GM21619 (cell line): ENCODE measurements at regions not wholly inside any gene's neighbourhood (a gene's known extent, or its start where the extent isn't known, plus 50 kb on each side); places are given as distances from the start of the nearest gene placed in this dataset.

Source experiments
- ATAC-seq: cut with Tn5 transposase; IDR thresholded peaks from one replicate; pipeline ENCODE4 v1.9.1; 2021; ENCODE audit not compliant: unreplicated experiment

GRCh38 chr13:22372261-22372660, 701.4 kb downstream of the FGF9 start:
- ATAC-seq: no peak

- ATAC-seq: no peak
These were observed 704.3 kb downstream of the FGF9 start for GRCh38 chr13:22375151-22375550.

- ATAC-seq: no peak
These were observed 717.0 kb downstream of the FGF9 start for GRCh38 chr13:22387899-22388298.

- ATAC-seq: no peak
These were observed 729.0 kb downstream of the FGF9 start for GRCh38 chr13:22399801-22400420.

- no peak for ATAC-seq
These were observed 731.8 kb downstream of the FGF9 start for GRCh38 chr13:22402682-22403081.

GRCh38 chr13:22403144-22403543, 732.3 kb downstream of the FGF9 start:
- no peak for ATAC-seq

- no peak for ATAC-seq
These were observed 735.0 kb downstream of the FGF9 start for GRCh38 chr13:22405891-22406290.

GRCh38 chr13:22412452-22412851, 741.6 kb downstream of the FGF9 start:
- no peak for ATAC-seq

- ATAC-seq: no peak
These were observed 751.1 kb downstream of the FGF9 start for GRCh38 chr13:22422023-22422422.

GRCh38 chr13:22422712-22423111, 751.8 kb downstream of the FGF9 start:
- ATAC-seq: no peak

GRCh38 chr13:22423261-22423660, 752.4 kb downstream of the FGF9 start:
- no peak for ATAC-seq

GRCh38 chr13:22425087-22425486, 754.2 kb downstream of the FGF9 start:
- ATAC-seq: no peak

- ATAC-seq: no peak
These were observed 753.7 kb upstream of the SGCG start for GRCh38 chr13:22427066-22427465.

- no peak for ATAC-seq
These were observed 753.0 kb upstream of the SGCG start for GRCh38 chr13:22427783-22428182.

GRCh38 chr13:22428188-22428828, 752.5 kb upstream of the SGCG start:
- no peak for ATAC-seq

- no peak for ATAC-seq
These were observed 748.1 kb upstream of the SGCG start for GRCh38 chr13:22432690-22433089.

- ATAC-seq: no peak
These were observed 733.5 kb upstream of the SGCG start for GRCh38 chr13:22447132-22447886.

- no peak for ATAC-seq
These were observed 731.5 kb upstream of the SGCG start for GRCh38 chr13:22449251-22449650.

- ATAC-seq: no peak
These were observed 729.4 kb upstream of the SGCG start for GRCh38 chr13:22451327-22451741.

- no peak for ATAC-seq
These were observed 726.2 kb upstream of the SGCG start for GRCh38 chr13:22454586-22454985.

GRCh38 chr13:22455036-22455435, 725.7 kb upstream of the SGCG start:
- ATAC-seq: no peak

GRCh38 chr13:22461854-22462490, 718.8 kb upstream of the SGCG start:
- ATAC-seq: no peak
